Stimulated activated CD8-positive, alpha-beta memory T cell treated with anti-CD3 and anti-CD28 coated beads, Interleukin-15, amount 100 ng/mL, for 4 hours (primary cell): ENCODE measurements at regions not wholly inside any gene's neighbourhood (a gene's known extent, or its start where the extent isn't known, plus 50 kb on each side); places are given as distances from the start of the nearest gene placed in this dataset.

Experiments
- DNase-seq, 2 donors: peaks; one replicate each; pipeline ENCODE4 v3.0.0-alpha.2; 2020; ENCODE audit warnings: low read depth in 2 of 2

DNA sequence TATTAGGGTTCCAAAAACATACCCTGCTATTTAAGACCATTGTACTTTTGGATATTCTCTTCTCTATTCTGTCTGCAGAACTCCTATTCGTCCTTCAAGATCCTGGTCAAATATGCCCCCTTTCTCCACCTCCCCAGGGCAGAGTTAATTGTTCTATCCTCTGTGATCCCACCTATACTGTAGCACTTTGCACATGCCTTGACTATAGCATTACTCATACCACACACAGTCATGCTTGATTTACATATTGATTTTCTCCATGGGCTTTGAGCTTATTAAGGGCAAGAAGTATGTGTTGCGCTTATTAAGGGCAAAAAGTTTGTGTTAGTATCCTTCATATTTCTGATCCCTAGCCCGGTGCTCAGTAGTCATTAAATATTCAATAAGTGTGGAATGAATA is 263.7 kb upstream of the CADM1 start:
- no peak for DNase-seq

GRCh38 chr11:115767047-115767802 is 263.0 kb upstream of the CADM1 start:
- DNase-seq: no peak

DNA sequence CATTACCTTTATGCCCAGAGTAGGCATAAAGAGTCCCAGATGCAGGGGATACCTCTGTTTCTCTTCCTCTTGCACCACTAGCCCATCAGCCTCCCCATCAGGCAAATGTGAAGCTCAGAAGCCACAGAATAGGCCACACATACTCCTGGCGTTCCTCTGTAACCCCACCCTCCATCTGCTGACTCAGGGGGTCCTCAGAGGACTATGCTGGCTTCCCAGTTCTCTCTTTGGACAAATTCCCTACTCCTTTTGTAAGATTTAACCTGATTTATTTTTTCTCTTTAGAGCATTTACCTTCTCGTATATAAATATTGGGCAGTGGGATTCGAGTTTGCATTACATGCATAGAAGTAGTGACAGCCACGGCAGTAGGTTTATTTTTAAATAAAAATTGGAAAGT is 262.3 kb upstream of the CADM1 start:
- DNase-seq: no peak

DNA sequence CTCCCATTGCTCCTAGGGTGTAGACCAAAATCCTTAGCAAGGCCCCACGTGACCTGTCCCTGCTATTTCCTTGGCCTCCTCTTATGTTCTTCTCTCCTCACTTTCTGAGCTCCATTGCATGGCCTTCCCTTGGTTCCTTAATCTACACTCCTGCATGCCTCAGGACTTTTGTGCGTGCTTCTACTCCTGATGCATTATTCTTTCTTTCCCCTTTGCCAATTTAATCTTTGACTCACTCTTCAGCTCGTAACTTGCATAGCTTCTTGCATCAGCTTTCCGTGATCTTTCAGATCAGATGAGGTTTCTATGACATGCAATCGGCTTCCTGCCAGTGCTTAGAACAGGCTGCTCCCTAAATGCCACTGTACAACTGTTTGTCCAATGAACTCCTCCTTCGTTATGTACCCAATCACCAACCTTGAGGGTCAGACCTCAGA is 261.6 kb upstream of the CADM1 start:
- DNase-seq: no peak

GRCh38 chr11:115764176-115764575 is 260.0 kb upstream of the CADM1 start:
- no peak for DNase-seq

- DNase-seq: no peak
These were observed 257.6 kb upstream of the CADM1 start for GRCh38 chr11:115761817-115762216.

DNA sequence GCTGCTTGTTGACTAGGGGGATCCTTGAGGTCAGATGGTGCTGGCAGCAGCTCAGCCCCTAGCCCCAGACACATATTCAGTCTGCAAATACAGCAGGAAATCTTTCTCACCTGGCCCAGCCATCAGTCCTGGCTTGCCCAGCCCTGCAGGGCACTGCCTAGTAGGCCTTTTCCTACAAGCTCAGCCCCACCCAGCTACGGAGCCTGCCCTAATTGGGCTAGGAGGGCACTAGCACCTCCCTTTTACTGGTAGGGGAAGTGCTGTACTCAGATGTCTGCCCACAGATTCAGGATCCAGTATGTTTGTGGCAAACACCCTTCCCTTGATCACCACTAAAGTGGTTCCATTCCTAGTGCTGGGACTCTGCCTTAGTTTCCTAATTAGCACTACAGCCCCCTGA is 257.1 kb upstream of the CADM1 start:
- no peak for DNase-seq

DNA sequence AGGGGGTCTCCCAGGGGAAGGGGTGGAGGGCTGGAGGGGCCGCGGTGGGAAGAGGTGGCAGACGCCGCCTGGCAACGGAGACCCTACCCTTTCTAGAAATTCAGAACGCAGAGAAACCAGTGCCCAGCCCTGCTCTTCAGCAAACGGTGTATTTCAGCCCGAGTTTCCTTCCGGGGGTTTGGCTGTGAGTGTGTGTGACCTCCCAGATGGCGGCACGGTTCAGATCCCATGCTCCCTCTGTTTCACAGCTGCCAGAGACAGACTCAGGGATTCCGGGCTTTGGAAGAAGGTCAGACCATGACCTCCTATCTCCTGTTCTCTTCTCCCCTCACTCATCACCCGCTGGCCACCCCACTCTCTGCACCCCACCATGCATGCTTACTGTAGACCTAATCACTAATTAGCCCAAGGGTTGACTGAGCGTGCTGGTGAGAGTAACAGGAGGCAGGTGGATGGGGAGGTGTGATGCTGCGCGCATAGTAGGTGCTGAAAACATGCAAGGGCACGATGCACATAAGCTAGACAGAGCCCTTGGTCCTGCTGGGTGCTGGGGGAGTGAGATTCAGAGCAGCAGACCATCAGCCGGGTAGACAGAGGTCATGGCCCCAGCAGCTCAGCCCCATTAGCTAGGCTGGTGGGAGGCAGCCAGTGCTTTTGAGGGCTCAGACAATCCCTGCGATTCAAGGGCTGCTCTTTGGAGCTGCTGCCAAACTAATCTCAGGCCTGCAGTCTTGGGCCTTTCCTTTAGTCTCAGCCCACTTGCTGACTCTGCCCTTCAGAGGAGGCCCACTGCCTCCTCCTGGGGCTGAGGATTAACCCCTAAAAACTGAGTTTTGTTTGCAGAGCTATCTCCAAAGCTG is 256.5 kb upstream of the CADM1 start:
- DNase-seq: no peak

GRCh38 chr11:115759622-115760460 is 255.6 kb upstream of the CADM1 start:
- no peak for DNase-seq

DNA sequence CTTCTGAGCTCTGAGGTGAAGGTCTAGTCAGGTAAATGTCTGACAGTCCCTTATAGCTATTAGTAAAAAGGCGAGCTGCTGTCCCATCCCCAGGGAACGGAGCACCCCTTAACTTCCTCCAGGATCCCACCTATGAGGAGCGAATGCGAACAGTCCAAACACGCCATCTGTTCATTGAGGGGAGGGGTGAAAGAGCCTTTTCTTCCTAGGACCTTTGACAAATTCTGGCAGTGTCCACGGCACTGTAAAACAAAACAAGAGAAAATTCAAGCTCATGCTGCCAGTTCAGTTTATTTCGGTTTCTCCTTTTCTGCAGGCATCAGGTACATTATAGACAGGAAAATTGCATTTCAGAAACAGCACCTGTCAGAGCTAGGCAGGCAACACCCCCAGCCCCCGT is 253.8 kb upstream of the CADM1 start:
- DNase-seq: no peak

GRCh38 chr11:115751243-115752015 is 247.2 kb upstream of the CADM1 start:
- DNase-seq: no peak

DNA sequence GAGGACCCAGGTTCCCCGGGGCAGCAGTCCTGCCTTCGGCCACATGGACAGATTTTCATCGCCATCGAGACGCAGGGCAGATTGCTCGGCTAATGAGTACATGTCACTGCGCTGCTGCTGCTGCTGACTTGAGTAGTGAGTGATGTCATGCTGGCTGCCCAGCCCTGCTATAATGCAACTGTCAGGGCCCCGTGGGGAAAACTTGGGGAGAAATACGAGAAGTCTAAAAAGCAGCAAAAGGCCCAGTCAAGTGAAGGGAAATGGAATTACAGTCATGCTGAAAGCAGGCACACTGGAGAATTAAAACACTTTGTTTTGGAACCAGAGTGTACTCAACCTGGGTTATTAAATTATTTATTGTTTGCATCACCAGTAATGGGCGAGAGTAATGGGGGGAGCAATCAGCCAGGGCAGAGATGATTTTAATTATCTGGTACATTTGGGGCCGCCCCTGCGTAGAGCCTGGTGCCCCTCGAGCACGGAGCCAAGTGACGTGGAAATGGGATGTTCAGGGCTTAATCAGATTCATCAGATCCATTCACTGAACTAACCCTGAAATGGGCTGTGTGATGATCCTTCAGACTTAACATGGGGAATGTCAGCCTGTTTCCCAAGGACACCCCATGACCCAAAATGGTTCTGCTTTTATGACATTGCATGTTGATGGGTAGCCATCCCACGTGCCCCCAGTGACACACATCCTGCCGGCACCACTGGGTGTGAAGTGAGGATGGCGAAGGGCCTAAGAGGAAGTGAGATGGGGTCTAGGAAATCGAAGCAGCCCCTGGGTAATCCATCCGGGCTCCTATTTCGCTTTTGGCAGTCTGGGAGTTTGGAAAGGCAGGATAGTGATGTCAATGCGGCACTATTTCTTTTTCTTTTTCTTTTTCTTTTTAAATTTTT is 241.6 kb upstream of the CADM1 start:
- DNase-seq: no peak

DNA sequence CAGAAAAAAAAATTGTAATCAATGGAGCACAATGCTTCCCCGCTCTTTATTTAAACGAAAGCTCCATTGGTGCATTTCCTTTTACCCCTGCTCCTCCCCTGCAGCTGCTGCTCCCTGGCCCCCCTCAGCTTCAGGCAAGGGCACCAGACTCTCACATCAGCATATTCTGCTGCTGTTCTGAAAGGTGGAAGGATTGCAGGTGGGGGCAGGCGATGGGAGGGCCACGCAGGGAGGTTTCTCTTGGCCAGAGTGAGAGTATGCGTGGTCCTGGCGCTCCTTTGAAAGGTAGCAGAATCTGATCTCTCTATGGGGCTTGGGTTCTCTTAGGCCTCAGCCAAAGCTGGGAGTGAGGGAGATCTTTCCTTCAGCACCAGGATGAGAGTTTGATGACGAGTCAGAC is 240.9 kb upstream of the CADM1 start:
- DNase-seq: no peak

DNA sequence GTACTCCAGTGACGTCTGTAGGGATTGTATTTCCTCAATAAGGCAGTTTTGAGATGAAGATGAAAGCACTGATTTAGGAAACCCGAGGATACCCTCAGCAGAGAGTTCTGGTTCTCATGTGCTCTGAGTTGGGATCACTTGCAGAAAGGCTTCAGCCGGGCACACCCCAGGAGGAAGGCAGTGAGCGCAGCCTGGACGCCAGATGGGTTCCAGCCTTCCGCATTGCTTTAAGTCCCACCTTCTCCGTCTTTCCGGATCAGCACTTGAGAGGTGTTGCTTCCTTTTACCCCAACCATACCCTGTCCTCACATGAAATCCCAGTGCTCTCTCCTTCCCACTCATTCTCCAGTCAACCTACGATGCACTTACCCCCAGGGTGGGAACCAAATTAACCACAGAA is 239.5 kb upstream of the CADM1 start:
- DNase-seq: no peak

- DNase-seq: no peak
These were observed 237.3 kb upstream of the CADM1 start for GRCh38 chr11:115741376-115742107.

- no peak for DNase-seq
These were observed 236.1 kb upstream of the CADM1 start for GRCh38 chr11:115740324-115740723.

DNA sequence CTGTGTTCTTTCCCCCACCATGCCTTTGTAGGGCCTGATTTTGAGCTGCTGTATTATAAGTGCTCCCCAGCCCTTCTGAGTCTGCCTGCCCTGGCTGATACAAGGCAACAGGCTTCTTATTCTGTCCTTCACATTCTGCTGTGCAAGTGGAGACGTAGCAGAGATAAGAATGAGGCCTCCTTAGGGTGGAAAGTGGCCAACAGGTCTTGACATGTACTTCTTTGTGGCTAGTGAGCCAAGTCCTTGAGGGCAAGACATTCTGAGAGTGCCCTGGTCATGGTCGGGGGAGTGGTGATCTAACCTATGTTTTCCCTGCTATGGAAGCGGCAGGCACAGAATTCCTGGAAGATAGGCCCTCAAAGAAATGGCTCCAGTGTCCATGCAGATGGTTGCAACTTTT is 235.7 kb upstream of the CADM1 start:
- DNase-seq: no peak

- no peak for DNase-seq
These were observed 234.9 kb upstream of the CADM1 start for GRCh38 chr11:115739146-115739545.

GRCh38 chr11:115737875-115738274 is 233.7 kb upstream of the CADM1 start:
- DNase-seq: no peak

DNA sequence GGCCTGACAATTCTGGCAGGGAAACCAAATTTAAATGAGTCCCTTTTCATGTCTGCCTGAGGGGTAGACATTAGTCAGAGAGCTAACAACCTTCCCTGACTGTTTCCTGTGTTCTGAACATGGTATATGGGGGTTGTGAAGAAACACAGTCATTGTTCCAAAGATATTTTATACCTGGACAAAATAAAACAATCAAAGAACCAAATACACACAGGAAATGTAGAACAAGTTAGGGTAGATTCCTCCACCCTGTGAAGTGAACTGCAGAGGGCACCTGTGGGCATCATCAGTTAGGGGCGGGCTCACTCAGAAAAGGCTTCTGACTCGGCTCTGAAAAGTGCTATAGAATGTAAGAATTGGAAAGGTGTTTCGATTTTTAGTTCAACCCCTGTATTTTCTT is 231.9 kb upstream of the CADM1 start:
- DNase-seq: no peak
